GM21619 (cell line): ENCODE measurements at regions not wholly inside any gene's neighbourhood (a gene's known extent, or its start where the extent isn't known, plus 50 kb on each side); places are given as distances from the start of the nearest gene placed in this dataset.

Source experiments
- ATAC-seq: cut with Tn5 transposase; IDR thresholded peaks from one replicate; pipeline ENCODE4 v1.9.1; 2021; ENCODE audit not compliant: unreplicated experiment

GRCh38 chr5:110064603-110065268 lies 375.0 kb downstream of the MAN2A1 start:
- ATAC-seq: no peak

DNA sequence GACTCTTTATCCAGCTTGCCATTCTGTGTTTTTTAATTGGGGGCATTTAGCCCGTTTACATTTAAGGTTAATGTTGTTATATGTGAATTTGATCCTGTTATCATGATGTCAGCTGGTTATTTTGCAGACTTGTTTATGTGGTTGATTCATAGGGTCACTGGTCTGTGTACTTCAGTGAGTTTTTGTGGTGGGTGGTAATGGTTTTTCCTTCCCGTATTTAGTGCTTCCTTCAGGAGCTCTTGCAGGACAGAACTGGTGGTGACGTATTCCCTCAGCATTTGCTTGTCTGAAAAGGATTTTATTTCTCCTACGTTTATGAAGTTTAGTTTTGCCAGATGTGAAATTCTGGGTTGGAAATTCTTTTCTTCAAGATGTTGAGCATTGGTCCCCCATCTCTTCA lies 381.1 kb downstream of the MAN2A1 start:
- no peak for ATAC-seq

GRCh38 chr5:110072651-110073050 lies 382.9 kb downstream of the MAN2A1 start:
- no peak for ATAC-seq

DNA sequence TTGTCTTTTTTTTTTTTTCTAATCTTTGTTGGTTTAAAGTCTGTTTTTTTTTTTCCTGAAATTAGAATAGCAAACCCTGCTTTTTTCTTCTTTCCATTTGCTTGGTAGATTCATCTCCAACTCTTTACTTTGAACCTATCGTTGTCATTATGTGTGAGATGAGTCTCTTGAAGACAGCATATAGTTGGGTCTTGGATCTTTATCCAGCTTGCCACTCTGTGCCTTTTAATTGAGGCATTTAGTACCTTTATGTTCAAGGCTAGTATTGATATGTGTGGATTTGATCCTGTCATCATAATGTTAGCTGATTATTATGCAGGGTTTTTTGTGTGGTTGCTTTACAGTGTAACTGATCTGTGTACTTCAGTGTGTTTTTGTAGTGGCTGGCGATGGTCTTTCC lies 383.8 kb downstream of the MAN2A1 start:
- ATAC-seq: no peak

DNA sequence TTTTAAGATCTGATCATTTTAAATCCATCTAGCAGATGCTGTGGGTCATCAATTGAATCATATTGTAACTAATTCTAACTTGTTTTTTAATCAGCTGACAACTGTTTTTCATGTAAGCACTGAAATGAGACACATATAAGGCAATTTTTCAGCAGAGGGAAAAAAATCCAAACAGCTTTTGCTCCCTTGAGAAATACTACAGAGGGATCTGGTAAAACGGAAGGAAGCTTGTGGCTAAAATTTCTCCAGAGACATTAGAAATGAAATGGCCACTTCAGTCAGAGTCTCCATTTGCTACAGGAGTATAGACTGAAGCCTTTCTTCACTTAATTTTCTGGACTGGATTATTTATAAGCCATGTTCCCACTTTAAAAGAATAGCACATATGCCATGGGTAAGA lies 385.9 kb downstream of the MAN2A1 start:
- ATAC-seq: no peak

- ATAC-seq: no peak
These were observed 387.4 kb downstream of the MAN2A1 start for GRCh38 chr5:110077147-110077546.

GRCh38 chr5:110082194-110082593 lies 392.5 kb downstream of the MAN2A1 start:
- ATAC-seq: no peak

GRCh38 chr5:110082863-110083262 lies 393.1 kb downstream of the MAN2A1 start:
- ATAC-seq: no peak

- ATAC-seq: no peak
These were observed 396.1 kb downstream of the MAN2A1 start for GRCh38 chr5:110085826-110086225.

DNA sequence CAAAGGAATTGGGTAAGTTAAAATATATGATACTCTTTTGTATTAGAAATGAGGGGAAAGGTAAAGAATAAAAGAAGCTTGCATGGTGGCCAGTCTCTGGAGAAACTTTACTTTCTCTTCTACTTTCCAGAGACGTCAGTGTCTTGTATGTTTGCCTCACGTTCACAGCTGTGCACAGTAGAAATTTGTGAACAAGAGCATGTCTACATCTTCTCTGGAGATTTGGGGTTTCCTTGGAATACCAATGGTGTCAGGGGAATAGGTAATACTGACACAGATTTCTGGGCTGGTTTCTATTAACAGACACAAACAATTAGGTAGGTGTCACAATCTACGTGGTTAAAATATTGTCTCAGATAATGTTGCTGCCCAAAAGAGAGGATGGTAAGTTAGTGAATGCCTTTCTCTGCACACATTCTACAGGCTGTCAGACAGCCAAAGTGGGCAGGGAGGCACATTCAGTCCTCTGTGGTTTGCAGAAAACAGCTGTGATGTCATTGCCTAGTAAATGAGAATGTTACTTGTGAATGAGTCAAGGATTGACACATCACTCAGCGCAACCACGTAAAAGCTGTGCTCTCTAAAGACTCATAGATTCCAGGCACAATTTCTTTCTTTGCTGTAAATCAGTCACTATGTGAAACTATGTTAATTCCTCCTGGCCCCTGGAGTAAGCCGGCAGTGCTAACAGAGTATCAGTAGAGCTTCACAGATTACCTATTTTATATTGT lies 397.1 kb downstream of the MAN2A1 start:
- no peak for ATAC-seq

DNA sequence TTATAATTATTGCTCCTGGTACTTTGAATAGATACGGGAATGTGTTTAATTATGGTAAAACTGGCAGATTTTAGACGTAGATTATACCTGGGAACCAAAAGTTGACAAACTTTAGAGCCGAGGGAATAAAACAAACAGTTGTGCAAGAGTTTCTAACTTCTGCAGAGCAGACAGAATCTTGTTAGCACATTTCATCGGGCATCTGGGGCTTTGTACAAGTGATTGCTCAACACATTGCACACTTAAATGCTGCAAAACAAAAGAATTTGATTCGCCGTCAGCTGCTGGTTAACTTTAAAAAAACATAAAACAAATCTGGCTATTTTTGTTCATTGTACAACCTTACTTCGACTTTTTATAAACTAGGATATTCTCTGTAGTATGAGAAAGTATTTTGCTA lies 398.1 kb downstream of the MAN2A1 start:
- no peak for ATAC-seq

DNA sequence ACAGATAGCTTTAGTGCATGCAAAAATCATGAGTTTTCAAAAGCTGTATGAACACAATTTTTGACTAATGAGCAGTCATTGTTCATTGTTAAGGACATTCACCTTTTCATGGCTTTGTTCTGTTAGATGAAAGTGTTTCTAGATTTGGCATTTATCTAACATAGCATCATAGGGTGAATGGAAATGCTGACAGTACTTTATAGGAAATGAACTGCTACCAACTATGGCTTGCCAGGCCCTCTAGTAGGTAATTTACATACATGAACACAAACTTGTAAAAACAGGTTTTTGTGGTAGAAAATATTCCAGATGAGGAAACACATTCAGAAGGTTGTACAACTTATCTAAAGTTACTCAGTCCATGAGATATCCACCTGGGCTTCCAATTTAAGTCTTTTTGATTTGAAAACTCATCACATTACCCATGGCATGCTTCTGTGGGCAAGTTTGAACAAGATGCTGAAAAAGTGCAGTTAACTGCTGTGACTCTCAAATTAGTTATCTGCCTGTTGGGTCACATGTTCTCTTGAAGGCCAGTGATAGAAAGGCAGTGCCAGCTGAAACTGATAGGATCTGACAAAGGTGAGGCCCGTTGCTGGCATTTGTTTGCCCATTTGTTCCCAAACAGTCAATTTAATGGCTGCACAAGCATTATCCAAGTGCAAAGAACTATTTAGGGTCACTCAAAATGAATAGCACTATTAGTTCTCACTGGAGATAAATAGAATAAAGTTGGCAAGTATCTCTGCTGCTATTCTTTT lies 399.1 kb downstream of the MAN2A1 start:
- no peak for ATAC-seq

DNA sequence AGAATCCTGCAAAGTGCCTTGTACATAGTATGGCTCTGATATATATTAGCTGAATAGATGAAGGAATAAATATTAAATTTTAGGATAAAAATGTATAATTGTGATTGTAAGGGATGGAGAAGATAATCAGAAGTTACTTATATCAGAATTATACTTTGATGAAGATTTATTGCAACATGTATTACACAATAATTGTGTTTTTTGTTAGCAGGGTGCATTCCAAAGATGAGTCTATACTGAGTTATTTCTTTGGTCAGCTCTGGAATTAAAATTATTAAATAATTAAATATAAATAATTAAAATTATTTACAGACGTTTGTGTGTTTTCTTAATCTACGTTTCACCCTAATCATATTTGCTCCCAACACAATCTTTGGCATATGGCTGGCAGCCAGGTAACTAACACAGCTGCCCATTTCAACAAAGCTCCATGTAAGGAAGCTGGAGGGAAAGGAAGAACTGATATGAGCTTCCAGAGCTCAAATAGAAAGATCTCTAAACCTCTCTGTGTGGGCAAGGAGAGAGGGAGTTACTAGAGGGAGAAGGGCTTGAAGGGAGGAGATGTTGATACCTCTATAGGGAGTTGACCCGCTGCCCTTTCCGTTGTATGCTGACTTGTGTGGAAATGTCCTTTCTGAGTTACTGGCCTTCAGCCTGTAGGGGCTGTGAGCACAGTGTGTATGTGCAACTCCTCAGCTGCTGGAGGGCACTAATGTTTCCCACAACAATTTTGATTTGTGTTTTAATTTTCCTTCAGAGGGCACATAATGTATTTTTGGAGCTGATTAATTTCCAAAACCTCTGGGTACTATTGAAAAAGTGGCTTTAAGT lies 403.4 kb downstream of the MAN2A1 start:
- ATAC-seq: no peak

DNA sequence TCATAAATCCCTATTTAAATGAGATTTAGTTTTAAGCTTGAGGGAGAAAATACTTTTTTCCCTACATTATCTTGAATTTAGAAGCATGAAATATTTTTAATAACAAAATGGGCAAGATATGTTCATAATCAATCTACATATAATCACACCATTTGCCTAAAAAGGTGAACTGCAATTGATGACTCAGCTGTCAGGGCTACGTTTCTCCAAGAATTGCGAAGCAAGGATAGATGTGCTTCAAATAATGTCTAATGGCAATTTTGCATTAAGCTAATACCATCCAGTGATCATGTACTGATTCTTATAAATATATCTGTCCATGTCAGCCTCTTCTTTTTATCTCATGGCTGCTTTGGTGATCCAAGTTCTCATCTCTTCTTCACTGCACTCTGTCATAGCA lies 404.4 kb downstream of the MAN2A1 start:
- ATAC-seq: no peak

DNA sequence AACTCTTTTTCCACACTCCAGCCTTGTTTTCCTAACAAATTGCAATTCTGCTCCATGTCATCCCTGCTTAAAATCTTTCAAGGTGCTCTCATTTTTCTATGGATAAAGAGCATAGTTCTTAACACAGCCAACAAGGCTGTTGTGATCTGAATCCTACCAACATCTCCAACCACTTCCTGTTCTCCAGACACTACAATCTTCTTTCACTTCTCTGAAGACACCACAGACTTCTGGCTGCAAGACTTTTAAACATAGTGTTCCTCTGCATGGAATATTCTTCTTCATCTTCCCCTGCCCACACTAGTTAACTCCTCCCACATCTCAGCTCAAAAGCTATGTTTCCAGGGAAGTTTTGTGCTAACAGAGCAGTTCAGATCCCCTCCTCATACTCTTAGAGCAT lies 404.8 kb downstream of the MAN2A1 start:
- no peak for ATAC-seq

- no peak for ATAC-seq
These were observed 406.7 kb downstream of the MAN2A1 start for GRCh38 chr5:110096419-110096818.

GRCh38 chr5:110099572-110099971 lies 409.8 kb downstream of the MAN2A1 start:
- no peak for ATAC-seq

DNA sequence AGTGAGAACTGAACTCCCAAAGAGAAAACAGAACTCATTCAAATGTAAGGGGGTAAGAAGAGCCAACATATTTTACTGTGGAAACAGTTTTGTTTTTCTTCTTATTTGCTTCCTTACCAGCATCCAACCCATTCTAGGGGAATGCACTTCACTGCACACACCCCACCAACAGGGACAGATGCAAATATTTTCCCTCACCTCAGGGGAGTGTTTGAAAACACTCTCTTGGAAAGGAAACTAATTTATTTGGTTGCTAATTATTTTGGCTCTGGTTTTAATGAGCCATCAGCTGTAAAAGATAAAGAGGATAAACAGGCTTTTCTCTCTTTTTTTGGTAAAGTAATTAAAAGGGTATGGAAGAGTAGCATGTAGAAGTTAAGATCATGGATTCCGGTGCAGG lies 413.4 kb downstream of the MAN2A1 start:
- no peak for ATAC-seq

GRCh38 chr5:110104060-110104725 lies 414.5 kb downstream of the MAN2A1 start:
- no peak for ATAC-seq
